ENCODE measurements at regions not wholly inside any gene's neighbourhood (a gene's known extent, or its start where the extent isn't known, plus 50 kb on each side); places are given as distances from the start of the nearest gene placed in this dataset.

- TF ChIP-seq, protein P1, sequence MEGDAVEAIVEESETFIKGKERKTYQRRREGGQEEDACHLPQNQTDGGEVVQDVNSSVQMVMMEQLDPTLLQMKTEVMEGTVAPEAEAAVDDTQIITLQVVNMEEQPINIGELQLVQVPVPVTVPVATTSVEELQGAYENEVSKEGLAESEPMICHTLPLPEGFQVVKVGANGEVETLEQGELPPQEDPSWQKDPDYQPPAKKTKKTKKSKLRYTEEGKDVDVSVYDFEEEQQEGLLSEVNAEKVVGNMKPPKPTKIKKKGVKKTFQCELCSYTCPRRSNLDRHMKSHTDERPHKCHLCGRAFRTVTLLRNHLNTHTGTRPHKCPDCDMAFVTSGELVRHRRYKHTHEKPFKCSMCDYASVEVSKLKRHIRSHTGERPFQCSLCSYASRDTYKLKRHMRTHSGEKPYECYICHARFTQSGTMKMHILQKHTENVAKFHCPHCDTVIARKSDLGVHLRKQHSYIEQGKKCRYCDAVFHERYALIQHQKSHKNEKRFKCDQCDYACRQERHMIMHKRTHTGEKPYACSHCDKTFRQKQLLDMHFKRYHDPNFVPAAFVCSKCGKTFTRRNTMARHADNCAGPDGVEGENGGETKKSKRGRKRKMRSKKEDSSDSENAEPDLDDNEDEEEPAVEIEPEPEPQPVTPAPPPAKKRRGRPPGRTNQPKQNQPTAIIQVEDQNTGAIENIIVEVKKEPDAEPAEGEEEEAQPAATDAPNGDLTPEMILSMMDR (IDR thresholded peaks at IDR 0.05): no peak
- TF ChIP-seq POLR2AphosphoS5 (IDR thresholded peaks at IDR 0.05; ENCODE audit: low read depth, low read length): no peak
- TF ChIP-seq TCF7L2 (IDR thresholded peaks at IDR 0.05; ENCODE audit: low read depth, low read length): no peak
- TF ChIP-seq, protein P2, sequence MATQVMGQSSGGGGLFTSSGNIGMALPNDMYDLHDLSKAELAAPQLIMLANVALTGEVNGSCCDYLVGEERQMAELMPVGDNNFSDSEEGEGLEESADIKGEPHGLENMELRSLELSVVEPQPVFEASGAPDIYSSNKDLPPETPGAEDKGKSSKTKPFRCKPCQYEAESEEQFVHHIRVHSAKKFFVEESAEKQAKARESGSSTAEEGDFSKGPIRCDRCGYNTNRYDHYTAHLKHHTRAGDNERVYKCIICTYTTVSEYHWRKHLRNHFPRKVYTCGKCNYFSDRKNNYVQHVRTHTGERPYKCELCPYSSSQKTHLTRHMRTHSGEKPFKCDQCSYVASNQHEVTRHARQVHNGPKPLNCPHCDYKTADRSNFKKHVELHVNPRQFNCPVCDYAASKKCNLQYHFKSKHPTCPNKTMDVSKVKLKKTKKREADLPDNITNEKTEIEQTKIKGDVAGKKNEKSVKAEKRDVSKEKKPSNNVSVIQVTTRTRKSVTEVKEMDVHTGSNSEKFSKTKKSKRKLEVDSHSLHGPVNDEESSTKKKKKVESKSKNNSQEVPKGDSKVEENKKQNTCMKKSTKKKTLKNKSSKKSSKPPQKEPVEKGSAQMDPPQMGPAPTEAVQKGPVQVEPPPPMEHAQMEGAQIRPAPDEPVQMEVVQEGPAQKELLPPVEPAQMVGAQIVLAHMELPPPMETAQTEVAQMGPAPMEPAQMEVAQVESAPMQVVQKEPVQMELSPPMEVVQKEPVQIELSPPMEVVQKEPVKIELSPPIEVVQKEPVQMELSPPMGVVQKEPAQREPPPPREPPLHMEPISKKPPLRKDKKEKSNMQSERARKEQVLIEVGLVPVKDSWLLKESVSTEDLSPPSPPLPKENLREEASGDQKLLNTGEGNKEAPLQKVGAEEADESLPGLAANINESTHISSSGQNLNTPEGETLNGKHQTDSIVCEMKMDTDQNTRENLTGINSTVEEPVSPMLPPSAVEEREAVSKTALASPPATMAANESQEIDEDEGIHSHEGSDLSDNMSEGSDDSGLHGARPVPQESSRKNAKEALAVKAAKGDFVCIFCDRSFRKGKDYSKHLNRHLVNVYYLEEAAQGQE (IDR thresholded peaks at IDR 0.05; ENCODE audit: insufficient read depth in 1 of 2, low read depth in 2 of 2, low read length in 1 of 2): no peak
- no peak for TF ChIP-seq SIN3A (IDR thresholded peaks at IDR 0.05; ENCODE audit: borderline replicate concordance, insufficient read depth, low read depth, low read length)
These were observed 86.5 kb upstream of the SLC14A2 start for GRCh38 chr18:45528712-45529336.

Measured in Panc1 (cell line).